OCI-LY1 (cell line): ENCODE measurements at regions not wholly inside any gene's neighbourhood (a gene's known extent, or its start where the extent isn't known, plus 50 kb on each side); places are given as distances from the start of the nearest gene placed in this dataset.
"Not testable (repeated sequence)": the region's sequence is repeated elsewhere in the genome, so short reads cannot be mapped to it uniquely, and the experiment has no call there.

Source experiments
- H2AFZ ChIP-seq: fragments of 200-600 bp; sonication (generic), shearing (Covaris generic); 2 replicates; pipeline ENCODE4 v1.6.0; 2014; ENCODE audit warnings: antibody characterized with exemption, mild to moderate bottlenecking, low read length
- H3F3A ChIP-seq: fragments of 200-600 bp; sonication (generic), shearing (Covaris generic); 2 replicates; pipeline ENCODE4 v1.6.0; 2014; ENCODE audit warnings: mild to moderate bottlenecking, antibody characterized with exemption, low read length, moderate library complexity; ENCODE audit not compliant: insufficient read depth
- H3K27ac ChIP-seq: fragments of 200-600 bp; sonication (generic); 2 replicates; pipeline ENCODE4 v1.5.1; 2014; ENCODE audit warnings: low read length, mixed run types, mild to moderate bottlenecking, low read depth; ENCODE audit not compliant: poor library complexity, severe bottlenecking
- H3K27me3 ChIP-seq: fragments of 200-600 bp; sonication (generic); 2 replicates; pipeline ENCODE4 v1.6.0; 2014; ENCODE audit warnings: antibody characterized with exemption, mild to moderate bottlenecking, low read length, moderate library complexity; ENCODE audit not compliant: insufficient read depth
- H3K36me3 ChIP-seq: fragments of 200-600 bp; sonication (generic); 2 replicates; pipeline ENCODE4 v1.6.1; 2014; ENCODE audit warnings: mild to moderate bottlenecking, antibody characterized with exemption, low read length, moderate library complexity, mixed read lengths; ENCODE audit not compliant: insufficient read depth
- H3K4me1 ChIP-seq: fragments of 200-600 bp; sonication (generic); 2 replicates; pipeline ENCODE4 v1.5.1; 2014; ENCODE audit warnings: mild to moderate bottlenecking, low read length, moderate library complexity; ENCODE audit not compliant: insufficient read depth, severe bottlenecking
- H3K4me2 ChIP-seq: fragments of 200-600 bp; sonication (generic), shearing (Covaris generic); 2 replicates; pipeline ENCODE4 v1.6.1; 2014; ENCODE audit warnings: low read length
- H3K4me3 ChIP-seq: fragments of 200-600 bp; sonication (generic); 2 replicates; pipeline ENCODE4 v1.5.1; 2014; ENCODE audit warnings: low read length, low read depth, mild to moderate bottlenecking, mixed read lengths; ENCODE audit not compliant: poor library complexity, severe bottlenecking
- H3K79me2 ChIP-seq: fragments of 200-600 bp; shearing (Covaris generic); 2 replicates; pipeline ENCODE4 v1.6.1; 2016; ENCODE audit warnings: mixed run types, low read length, mixed read lengths; ENCODE audit not compliant: insufficient read depth
- H3K9ac ChIP-seq: fragments of 200-600 bp; sonication (generic), shearing (Covaris generic); 2 replicates; pipeline ENCODE4 v1.6.1; 2014; ENCODE audit warnings: mild to moderate bottlenecking, low read length, mixed read lengths
- H3K9me2 ChIP-seq: fragments of 200-600 bp; sonication (generic), shearing (Covaris generic); 2 replicates; pipeline ENCODE4 v1.6.1; 2014; ENCODE audit warnings: low read depth, mild to moderate bottlenecking, low read length, mixed read lengths
- H3K9me3 ChIP-seq: fragments of 200-600 bp; shearing (Covaris generic); 2 replicates; pipeline ENCODE4 v1.6.1; 2014; ENCODE audit warnings: low read length, mixed read lengths
- H4K20me1 ChIP-seq: fragments of 200-600 bp; sonication (generic), shearing (Covaris generic); 2 replicates; pipeline ENCODE4 v1.6.0; 2016; ENCODE audit warnings: mild to moderate bottlenecking, low read length; ENCODE audit not compliant: insufficient read depth
- EZH2 ChIP-seq: fragments of 200-600 bp; sonication (generic), shearing (Covaris generic); IDR thresholded peaks from 2 replicates; pipeline ENCODE4 v1.8.0; 2017; ENCODE audit warnings: borderline replicate concordance, mixed run types, mild to moderate bottlenecking, antibody characterized with exemption, low read length, moderate library complexity, mixed read lengths
- TF ChIP-seq, protein P1 (sequence below): fragments of 200-600 bp; sonication (generic), shearing (Covaris generic); IDR thresholded peaks from 2 replicates; pipeline ENCODE4 v1.5.1; 2017; ENCODE audit warnings: mild to moderate bottlenecking, antibody characterized with exemption, low read length, moderate library complexity, mixed read lengths

DNA sequence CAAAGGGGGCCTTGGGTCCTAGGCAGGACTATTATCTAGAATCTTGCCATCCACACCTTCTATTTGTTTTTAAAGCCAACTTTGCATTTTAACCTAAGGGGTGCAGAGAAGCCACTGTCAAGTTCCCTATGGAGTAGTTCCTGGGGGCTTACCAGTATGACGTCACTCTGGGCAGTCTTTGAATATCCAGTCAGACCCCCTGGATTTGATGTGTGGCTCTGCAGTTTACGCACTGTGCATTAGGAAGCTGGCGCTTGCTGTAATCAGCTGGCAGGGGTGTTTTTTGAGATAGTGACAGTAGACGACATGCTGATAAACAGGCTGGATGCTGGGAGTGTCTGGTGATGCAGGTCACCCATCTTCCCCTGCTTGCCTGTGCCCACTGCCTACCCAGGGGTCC, 892.7 kb upstream of the ZNF722 start:
- H3K79me2 ChIP-seq, result no peaks in the 10 kb centered on the region
- no peak overlapping the region for H3K4me3 ChIP-seq
- no peaks in the 10 kb centered on the region for H3K36me3 ChIP-seq
- H3F3A ChIP-seq, result no peaks in the 10 kb centered on the region
- no peak overlapping the region for H2AFZ ChIP-seq
- no peaks in the 10 kb centered on the region for H3K4me1 ChIP-seq
- TF ChIP-seq, protein P1, sequence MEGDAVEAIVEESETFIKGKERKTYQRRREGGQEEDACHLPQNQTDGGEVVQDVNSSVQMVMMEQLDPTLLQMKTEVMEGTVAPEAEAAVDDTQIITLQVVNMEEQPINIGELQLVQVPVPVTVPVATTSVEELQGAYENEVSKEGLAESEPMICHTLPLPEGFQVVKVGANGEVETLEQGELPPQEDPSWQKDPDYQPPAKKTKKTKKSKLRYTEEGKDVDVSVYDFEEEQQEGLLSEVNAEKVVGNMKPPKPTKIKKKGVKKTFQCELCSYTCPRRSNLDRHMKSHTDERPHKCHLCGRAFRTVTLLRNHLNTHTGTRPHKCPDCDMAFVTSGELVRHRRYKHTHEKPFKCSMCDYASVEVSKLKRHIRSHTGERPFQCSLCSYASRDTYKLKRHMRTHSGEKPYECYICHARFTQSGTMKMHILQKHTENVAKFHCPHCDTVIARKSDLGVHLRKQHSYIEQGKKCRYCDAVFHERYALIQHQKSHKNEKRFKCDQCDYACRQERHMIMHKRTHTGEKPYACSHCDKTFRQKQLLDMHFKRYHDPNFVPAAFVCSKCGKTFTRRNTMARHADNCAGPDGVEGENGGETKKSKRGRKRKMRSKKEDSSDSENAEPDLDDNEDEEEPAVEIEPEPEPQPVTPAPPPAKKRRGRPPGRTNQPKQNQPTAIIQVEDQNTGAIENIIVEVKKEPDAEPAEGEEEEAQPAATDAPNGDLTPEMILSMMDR, result no peak
- TF ChIP-seq EZH2, result no peak
- H3K9me2 ChIP-seq, result no peaks in the 10 kb centered on the region
- no peak overlapping the region for H3K9ac ChIP-seq
- no peaks in the 10 kb centered on the region for H3K27me3 ChIP-seq
- no peak overlapping the region for H3K27ac ChIP-seq
- H3K9me3 ChIP-seq, result peaks cover 3% of the 10 kb centered on the region; the same call in 1 of the 2 replicates
- no peak overlapping the region for H3K4me2 ChIP-seq
- H4K20me1 ChIP-seq, result no peaks in the 10 kb centered on the region

DNA sequence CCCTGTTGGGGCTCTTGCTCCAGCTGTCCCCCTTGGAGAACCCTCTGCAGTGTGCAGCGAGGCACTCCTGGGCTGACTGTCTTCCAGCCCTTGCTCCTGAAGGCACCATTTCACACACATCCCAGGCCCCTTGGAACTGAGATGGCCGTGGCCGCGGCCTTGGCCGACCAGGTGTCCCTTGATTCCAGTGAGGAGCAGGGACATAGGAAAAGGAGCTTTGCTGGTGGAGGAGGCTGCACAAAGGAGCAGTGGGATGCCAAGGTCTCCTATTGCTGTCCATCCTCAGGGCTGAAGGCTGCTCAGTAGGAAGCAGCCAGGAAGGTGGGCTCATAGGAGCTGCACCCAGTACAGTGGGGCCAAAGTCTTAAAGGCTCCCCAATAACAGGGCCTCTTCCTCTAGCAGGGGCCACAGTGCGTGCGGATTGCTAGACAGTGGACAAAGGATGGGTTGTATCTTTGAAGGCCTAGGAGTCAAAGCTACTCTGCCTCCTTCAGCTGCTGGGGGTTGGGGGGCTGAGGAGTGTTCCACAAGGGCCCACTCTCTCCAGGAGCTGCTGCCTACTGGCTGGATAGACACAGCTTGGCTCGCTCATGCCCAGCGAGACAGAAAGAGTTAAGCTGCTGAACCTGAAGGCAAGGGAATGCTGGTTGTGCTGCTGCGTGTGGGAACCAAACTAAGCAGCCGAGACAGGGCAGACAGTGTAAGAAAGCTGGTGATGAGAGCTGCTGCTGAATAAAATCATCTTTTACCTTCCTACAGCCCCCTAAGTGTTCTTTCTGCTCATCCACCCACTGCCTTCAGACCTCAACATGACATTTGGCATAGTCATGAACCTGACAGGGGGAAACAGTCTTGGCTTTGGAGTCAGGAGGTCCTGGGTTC, 891.9 kb upstream of the ZNF722 start:
- no peaks in the 10 kb centered on the region for H3F3A ChIP-seq
- H3K4me3 ChIP-seq, result no peak overlapping the region
- H3K9me3 ChIP-seq, result peaks cover 3% of the 10 kb centered on the region; the same call in 1 of the 2 replicates
- no peak overlapping the region for H2AFZ ChIP-seq
- H4K20me1 ChIP-seq, result no peaks in the 10 kb centered on the region
- no peaks in the 10 kb centered on the region for H3K4me1 ChIP-seq
- no peaks in the 10 kb centered on the region for H3K9me2 ChIP-seq
- H3K36me3 ChIP-seq, result no peaks in the 10 kb centered on the region
- H3K27ac ChIP-seq, result no peak overlapping the region
- H3K9ac ChIP-seq, result no peak overlapping the region
- TF ChIP-seq, protein P1, result no peak
- no peak for TF ChIP-seq EZH2
- H3K4me2 ChIP-seq, result no peak overlapping the region
- no peaks in the 10 kb centered on the region for H3K27me3 ChIP-seq
- no peaks in the 10 kb centered on the region for H3K79me2 ChIP-seq

DNA sequence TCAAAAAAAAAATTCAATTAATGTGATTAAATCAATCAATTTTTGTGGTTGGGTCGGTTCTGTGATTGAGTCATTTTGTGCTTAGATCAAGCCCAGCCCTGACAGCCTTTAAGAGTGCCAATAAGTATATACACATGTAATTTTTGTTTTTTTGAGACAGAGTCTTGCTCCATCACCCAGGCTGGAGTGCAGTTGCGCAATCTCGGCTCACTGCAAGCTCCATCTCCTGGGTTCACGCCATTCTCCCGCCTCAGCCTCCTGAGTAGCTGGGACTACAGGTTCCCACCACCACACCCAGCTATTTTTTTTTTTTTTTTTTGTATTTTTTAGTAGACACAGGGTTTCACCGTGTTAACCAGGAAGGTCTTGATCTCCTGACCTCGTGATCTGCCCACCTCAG, 887.1 kb upstream of the ZNF722 start:
- H3K27ac ChIP-seq, H3K36me3 ChIP-seq, H3K79me2 ChIP-seq, H3K4me2 ChIP-seq, H3K4me3 ChIP-seq, H3F3A ChIP-seq, H3K4me1 ChIP-seq, H3K27me3 ChIP-seq, H3K9me3 ChIP-seq, H3K9ac ChIP-seq, H3K9me2 ChIP-seq, H2AFZ ChIP-seq, H4K20me1 ChIP-seq: not testable (repeated sequence)
